Stimulated activated naive CD8-positive, alpha-beta T cell treated with anti-CD3 and anti-CD28 coated beads, Interleukin-15, amount 100 ng/mL, for 72 hours (primary cell): ENCODE measurements at regions not wholly inside any gene's neighbourhood (a gene's known extent, or its start where the extent isn't known, plus 50 kb on each side); places are given as distances from the start of the nearest gene placed in this dataset.

Experiments
- ATAC-seq: fragments of 150-1000 bp; cut with Tn5 transposase; 2 replicates; pipeline ENCODE4 v1.10.0; 2021; ENCODE audit warnings: mild to moderate bottlenecking, moderate library complexity
- DNase-seq, 2 donors: peaks; one replicate each; pipeline ENCODE4 v3.0.0; 2021 to 2022
- H3K27ac Mint-ChIP-seq, 2 donors: one replicate each; pipeline ENCODE4 v1.8.0; 2022; ENCODE audit warnings: mild to moderate bottlenecking in 2 of 2, mixed read lengths in 2 of 2, moderate library complexity in 2 of 2
- H3K27me3 Mint-ChIP-seq: one replicate; pipeline ENCODE4 v1.8.0; 2022; ENCODE audit warnings: mixed read lengths
- H3K4me1 Mint-ChIP-seq: one replicate; pipeline ENCODE4 v1.8.0; 2022; ENCODE audit warnings: mild to moderate bottlenecking, mixed read lengths
- H3K4me3 Mint-ChIP-seq, 2 donors: one replicate each; pipeline ENCODE4 v1.8.0; 2022; ENCODE audit warnings: mild to moderate bottlenecking in 2 of 2, mixed read lengths in 2 of 2, moderate library complexity in 1 of 2
- H3K9me3 Mint-ChIP-seq, 2 donors: one replicate each; pipeline ENCODE4 v1.8.0; 2022; ENCODE audit warnings: mixed read lengths in 2 of 2

GRCh38 chr13:47553329-47553977 is 447.6 kb downstream of the SUCLA2 start:
- Mint-ChIP-seq H3K4me3 (no peak overlapping the region), H3K9me3 (no peaks in the 10 kb centered on the region), H3K4me1 (no peaks in the 10 kb centered on the region), H3K27ac (no peak overlapping the region), H3K27me3 (peaks cover 13% of the 10 kb centered on the region)
- DNase-seq (no peak), ATAC-seq (no peak)

- H3K4me3 Mint-ChIP-seq: no peak overlapping the region
- no peaks in the 10 kb centered on the region for H3K9me3 Mint-ChIP-seq
- H3K4me1 Mint-ChIP-seq: no peaks in the 10 kb centered on the region
- no peak for ATAC-seq
- H3K27ac Mint-ChIP-seq: no peak overlapping the region
- H3K27me3 Mint-ChIP-seq: peaks cover 13% of the 10 kb centered on the region
- no peak for DNase-seq
Observed at GRCh38 chr13:47549219-47549752, 451.8 kb downstream of the SUCLA2 start.

GRCh38 chr13:47548294-47548840 is 452.7 kb downstream of the SUCLA2 start:
- H3K4me3 Mint-ChIP-seq: no peak overlapping the region
- no peak overlapping the region for H3K27ac Mint-ChIP-seq
- H3K9me3 Mint-ChIP-seq: no peaks in the 10 kb centered on the region
- no peak for ATAC-seq
- H3K4me1 Mint-ChIP-seq: no peaks in the 10 kb centered on the region
- no peak for DNase-seq
- peaks cover 13% of the 10 kb centered on the region for H3K27me3 Mint-ChIP-seq

- Mint-ChIP-seq H3K9me3 (no peaks in the 10 kb centered on the region), H3K4me3 (no peak overlapping the region), H3K27ac (no peak overlapping the region), H3K27me3 (peaks cover 3% of the 10 kb centered on the region), H3K4me1 (no peaks in the 10 kb centered on the region)
- ATAC-seq (no peak), DNase-seq (no peak)
Observed at GRCh38 chr13:47546391-47547225, 454.5 kb downstream of the SUCLA2 start.

- ATAC-seq (no peak), DNase-seq (no peak)
- H3K4me1 Mint-ChIP-seq: no peaks in the 10 kb centered on the region
- no peaks in the 10 kb centered on the region for H3K27me3 Mint-ChIP-seq
- no peaks in the 10 kb centered on the region for H3K9me3 Mint-ChIP-seq
- H3K27ac Mint-ChIP-seq: no peak overlapping the region
- no peak overlapping the region for H3K4me3 Mint-ChIP-seq
Observed at GRCh38 chr13:47545201-47546024, 455.7 kb downstream of the SUCLA2 start.

GRCh38 chr13:47539317-47539716 is 461.8 kb downstream of the SUCLA2 start:
- Mint-ChIP-seq H3K4me3 (no peak overlapping the region), H3K27ac (no peak overlapping the region)

GRCh38 chr13:47523771-47524170 is 477.3 kb downstream of the SUCLA2 start:
- DNase-seq (no peak), ATAC-seq (no peak)
- H3K4me3 Mint-ChIP-seq: no peak overlapping the region
- no peaks in the 10 kb centered on the region for H3K4me1 Mint-ChIP-seq
- H3K27me3 Mint-ChIP-seq: no peaks in the 10 kb centered on the region
- H3K27ac Mint-ChIP-seq: no peak overlapping the region
- H3K9me3 Mint-ChIP-seq: no peaks in the 10 kb centered on the region

More at GRCh38 chr13:47539317-47539716, 461.8 kb downstream of the SUCLA2 start:
- peaks cover 9 to 10% of the 10 kb centered on the region in 2 donors for H3K9me3 Mint-ChIP-seq
- H3K27me3 Mint-ChIP-seq: no peaks in the 10 kb centered on the region
- H3K4me1 Mint-ChIP-seq: no peaks in the 10 kb centered on the region
- ATAC-seq (no peak), DNase-seq (no peak)

GRCh38 chr13:47521890-47522487 is 479.1 kb downstream of the SUCLA2 start:
- no peak overlapping the region for H3K27ac Mint-ChIP-seq
- H3K9me3 Mint-ChIP-seq: no peaks in the 10 kb centered on the region
- no peak overlapping the region for H3K4me3 Mint-ChIP-seq
- H3K4me1 Mint-ChIP-seq: no peaks in the 10 kb centered on the region
- no peaks in the 10 kb centered on the region for H3K27me3 Mint-ChIP-seq
- DNase-seq (no peak), ATAC-seq (no peak)

- no peaks in the 10 kb centered on the region for H3K4me1 Mint-ChIP-seq
- no peak overlapping the region for H3K4me3 Mint-ChIP-seq
- ATAC-seq: no peak
- H3K27ac Mint-ChIP-seq: no peak overlapping the region
- H3K27me3 Mint-ChIP-seq: no peaks in the 10 kb centered on the region
- DNase-seq: no peak
- H3K9me3 Mint-ChIP-seq: peaks cover 5 to 11% of the 10 kb centered on the region in 2 donors
Observed at GRCh38 chr13:47519626-47520025, 481.4 kb downstream of the SUCLA2 start.

- no peak overlapping the region for H3K4me3 Mint-ChIP-seq
- no peak overlapping the region for H3K27ac Mint-ChIP-seq
- H3K27me3 Mint-ChIP-seq: no peaks in the 10 kb centered on the region
- DNase-seq: no peak
- H3K9me3 Mint-ChIP-seq: peaks cover 10 to 18% of the 10 kb centered on the region in 2 donors
- no peak for ATAC-seq
- H3K4me1 Mint-ChIP-seq: no peaks in the 10 kb centered on the region
Observed at GRCh38 chr13:47518530-47518929, 482.5 kb downstream of the SUCLA2 start.

- H3K4me1 Mint-ChIP-seq: no peaks in the 10 kb centered on the region
- no peak for DNase-seq
- no peaks in the 10 kb centered on the region for H3K27me3 Mint-ChIP-seq
- H3K9me3 Mint-ChIP-seq: peaks cover 10 to 18% of the 10 kb centered on the region in 2 donors
- no peak for ATAC-seq
- H3K27ac Mint-ChIP-seq: no peak overlapping the region
- H3K4me3 Mint-ChIP-seq: no peak overlapping the region
Observed at GRCh38 chr13:47511647-47512046, 489.4 kb downstream of the SUCLA2 start.

- ATAC-seq (no peak), DNase-seq (no peak)
- Mint-ChIP-seq H3K9me3 (no peaks in the 10 kb centered on the region), H3K4me1 (no peaks in the 10 kb centered on the region), H3K27me3 (no peaks in the 10 kb centered on the region), H3K4me3 (no peak overlapping the region), H3K27ac (no peak overlapping the region)
Observed at GRCh38 chr13:47508527-47509228, 492.4 kb downstream of the SUCLA2 start.

GRCh38 chr13:47503475-47503874 is 497.6 kb downstream of the SUCLA2 start:
- ATAC-seq: no peak
- Mint-ChIP-seq H3K4me3 (no peak overlapping the region), H3K27me3 (no peaks in the 10 kb centered on the region), H3K9me3 (peaks cover under 1 to 4% of the 10 kb centered on the region in 2 donors), H3K4me1 (no peaks in the 10 kb centered on the region), H3K27ac (peak overlapping the region in 1 of 2 donors; percentile 28)
- no peak for DNase-seq

- Mint-ChIP-seq H3K27ac (no peak overlapping the region), H3K4me3 (no peak overlapping the region), H3K27me3 (no peaks in the 10 kb centered on the region)
Observed at GRCh38 chr13:47502166-47502565, 498.9 kb downstream of the SUCLA2 start.

More at GRCh38 chr13:47502166-47502565, 498.9 kb downstream of the SUCLA2 start:
- DNase-seq: no peak
- no peaks in the 10 kb centered on the region for H3K4me1 Mint-ChIP-seq
- peaks cover 4% of the 10 kb centered on the region in 2 donors for H3K9me3 Mint-ChIP-seq
- no peak for ATAC-seq
